HG02938 (cell line): ENCODE measurements at regions not wholly inside any gene's neighbourhood (a gene's known extent, or its start where the extent isn't known, plus 50 kb on each side); places are given as distances from the start of the nearest gene placed in this dataset.
"Not testable (repeated sequence)": the region's sequence is repeated elsewhere in the genome, so short reads cannot be mapped to it uniquely, and the experiment has no call there.

Experiments used
- ATAC-seq: cut with Tn5 transposase; IDR thresholded peaks from one replicate; pipeline ENCODE4 v1.9.1; 2021; ENCODE audit warnings: mild to moderate bottlenecking, moderate library complexity; ENCODE audit not compliant: unreplicated experiment

DNA sequence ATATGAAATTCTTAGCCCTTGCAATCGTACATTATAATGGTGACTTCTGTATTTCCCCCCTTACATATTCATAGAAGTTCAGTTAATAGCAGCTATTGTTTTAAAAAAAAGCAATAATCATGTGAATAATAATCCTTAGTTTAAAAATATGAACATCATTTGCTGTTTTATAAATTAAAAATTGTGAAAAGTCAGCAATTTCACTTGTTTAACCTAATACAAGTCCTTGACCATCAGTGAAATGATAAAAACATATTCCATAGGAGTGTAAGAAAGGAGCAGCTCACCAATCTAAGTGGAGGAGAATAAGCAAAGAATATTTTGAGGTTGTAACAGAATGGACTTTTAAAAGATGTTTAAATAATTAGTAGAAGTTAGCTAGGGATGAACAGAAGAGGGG lies 650.2 kb downstream of the SUCLG1 start:
- no peak for ATAC-seq

DNA sequence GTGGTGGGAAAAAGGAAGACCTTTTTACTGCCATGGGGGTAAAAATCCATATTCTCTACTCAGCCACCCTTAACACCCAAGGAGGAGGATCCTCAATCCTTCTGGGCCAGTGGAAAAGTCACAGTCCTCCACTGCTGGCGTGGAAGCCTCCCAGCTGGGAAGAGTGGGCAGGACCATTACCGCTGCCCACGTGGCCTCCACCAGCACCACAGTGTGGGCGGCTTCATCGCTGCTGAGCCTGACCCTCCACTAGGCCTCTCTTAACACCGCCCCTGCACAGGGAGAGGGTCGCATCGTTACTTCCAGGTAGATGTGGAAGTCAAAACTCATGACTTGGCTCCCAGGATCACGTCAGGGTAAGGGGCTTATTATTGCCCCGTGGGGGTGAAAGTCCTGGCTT lies 656.5 kb downstream of the SUCLG1 start:
- ATAC-seq: no peak

DNA sequence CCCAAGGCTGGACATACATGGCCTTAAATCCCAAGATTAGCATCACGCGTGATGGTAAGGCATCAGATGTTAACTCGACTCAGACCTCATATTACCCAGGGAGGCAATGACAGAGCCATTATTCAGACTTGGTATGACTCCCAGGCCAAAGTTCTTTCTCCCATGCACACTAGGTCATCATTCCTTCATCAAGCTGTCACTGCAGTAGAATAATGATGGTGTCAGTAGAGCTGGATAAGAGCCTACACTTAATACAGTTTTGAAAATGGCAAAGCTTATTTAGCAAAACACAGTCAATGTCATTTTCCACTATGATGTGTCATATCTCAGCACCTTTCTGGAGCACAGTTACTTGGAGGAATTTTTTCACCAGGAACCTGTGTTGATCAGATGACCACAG lies 663.3 kb downstream of the SUCLG1 start:
- no peak for ATAC-seq

DNA sequence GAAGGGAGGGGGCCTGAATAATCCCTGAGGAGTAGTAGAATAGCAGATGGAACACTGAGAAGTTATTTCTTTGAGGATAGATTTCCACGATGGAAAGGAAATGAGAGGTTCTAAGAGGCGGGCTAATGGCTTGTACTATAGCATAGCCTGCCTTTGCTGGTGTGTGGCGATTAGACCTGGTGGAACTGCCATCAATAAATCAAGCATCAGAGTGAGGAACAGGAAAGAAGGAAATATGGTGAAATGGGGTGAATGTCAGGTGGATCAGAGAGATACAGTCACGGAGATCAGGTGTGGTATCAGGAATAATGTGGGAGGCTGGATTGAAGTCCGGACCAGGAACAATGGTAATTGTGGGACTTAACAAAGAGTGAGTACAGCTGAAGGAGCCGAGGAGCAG lies 668.6 kb downstream of the SUCLG1 start:
- ATAC-seq: not testable (repeated sequence)

DNA sequence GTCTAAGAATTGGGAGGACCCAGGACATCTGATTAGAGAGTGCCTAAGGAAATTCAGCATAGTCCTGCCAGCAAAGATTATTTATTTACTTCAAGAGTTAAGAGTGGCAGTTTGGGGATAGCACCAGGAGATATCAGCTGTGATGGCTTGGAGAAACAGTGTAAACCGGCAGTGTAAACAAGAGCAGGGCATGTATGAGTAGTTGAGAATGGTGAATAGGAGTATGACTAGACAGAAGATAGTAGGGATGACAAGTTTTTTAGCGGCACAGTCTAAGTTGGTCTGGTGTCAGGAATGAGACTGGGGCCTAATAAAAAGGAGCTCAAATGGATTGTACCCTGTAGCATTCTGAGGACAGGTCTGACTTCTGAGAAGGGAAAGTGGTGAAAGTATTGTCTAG lies 669.4 kb downstream of the SUCLG1 start:
- ATAC-seq: not testable (repeated sequence)

DNA sequence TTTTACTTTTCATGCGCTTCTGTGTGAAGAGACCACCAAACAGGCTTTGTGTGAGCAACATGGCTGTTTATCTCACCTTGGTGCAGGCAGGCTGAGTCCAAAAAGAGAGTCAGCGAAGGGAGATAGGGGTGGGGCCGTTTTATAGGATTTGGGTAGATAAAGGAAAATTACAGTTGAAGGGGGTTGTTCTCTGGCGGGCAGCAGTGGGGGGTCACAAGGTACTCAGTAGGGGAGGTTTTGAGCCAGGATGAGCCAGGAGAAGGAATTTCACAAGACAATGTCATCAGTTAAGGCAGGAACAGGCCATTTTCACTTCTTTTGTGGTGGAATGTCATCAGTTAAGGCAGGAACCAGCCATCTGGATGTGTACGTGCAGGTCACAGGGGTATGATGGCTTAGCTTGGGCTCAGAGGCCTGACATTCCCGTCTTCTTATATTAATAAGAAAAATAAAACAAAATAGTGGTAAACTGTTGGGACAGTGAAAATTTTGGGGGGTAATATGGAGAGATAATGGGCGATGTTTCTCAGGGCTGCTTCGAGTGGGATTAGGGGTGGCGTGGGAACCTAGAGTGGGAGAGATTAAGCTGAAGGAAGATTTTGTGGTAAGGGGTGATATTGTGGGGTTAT lies 670.0 kb downstream of the SUCLG1 start:
- not testable (repeated sequence) for ATAC-seq

DNA sequence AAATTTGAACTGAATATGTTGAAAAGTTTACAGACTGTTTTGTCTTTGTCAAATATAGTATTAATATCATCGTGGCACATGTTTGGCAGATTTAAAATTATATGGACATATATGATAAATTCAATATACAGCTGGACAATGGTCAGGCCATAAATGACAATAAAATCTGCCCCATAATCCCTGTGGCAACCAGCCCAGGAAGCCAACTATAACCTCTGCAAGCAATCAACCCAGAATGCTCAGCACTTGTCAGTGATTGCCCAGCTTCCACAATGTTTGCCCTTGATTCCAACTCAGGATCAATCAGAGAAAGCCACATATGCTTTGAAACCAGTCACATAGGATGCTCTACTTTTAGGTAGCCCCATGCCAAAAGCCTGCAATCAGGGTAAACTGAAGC lies 671.9 kb downstream of the SUCLG1 start:
- ATAC-seq: no peak

DNA sequence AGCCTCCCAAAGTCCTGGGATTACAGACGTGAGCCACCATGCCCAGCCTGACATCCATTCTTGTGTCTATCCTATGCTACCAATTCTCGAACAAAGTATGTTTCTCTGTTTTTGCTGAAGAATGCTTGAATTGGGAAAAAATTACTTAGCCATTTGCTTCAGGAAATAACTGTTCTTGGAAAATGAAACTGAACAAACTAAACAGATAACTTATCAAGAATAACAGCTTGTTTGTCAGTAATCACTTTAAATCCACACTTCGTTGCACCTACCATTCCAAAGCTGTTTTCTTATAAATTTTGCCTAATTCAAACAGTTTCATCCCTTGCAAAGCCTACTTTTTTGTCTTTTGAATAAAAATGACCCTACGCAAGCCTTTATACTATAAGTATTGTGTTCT lies 672.9 kb downstream of the SUCLG1 start:
- no peak for ATAC-seq

DNA sequence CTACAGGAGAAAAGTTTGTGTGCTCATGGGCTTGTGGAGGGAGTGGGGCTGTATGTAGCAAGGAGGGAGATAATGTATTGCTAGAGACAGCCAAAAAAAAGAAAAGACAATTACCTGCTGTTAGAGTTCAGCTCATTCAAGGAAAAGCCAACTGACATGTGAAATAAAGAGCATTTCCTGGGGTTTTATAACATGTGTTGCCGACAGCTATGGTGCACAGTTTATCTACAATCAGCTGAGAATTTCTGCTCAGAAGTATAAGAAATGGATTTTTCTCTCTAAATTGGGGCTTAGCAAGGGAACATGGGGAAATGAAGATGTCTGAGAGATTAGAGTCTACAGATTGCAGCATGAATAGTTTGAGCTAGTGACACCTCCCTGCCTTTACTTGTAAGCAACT lies 674.1 kb downstream of the SUCLG1 start:
- no peak for ATAC-seq

DNA sequence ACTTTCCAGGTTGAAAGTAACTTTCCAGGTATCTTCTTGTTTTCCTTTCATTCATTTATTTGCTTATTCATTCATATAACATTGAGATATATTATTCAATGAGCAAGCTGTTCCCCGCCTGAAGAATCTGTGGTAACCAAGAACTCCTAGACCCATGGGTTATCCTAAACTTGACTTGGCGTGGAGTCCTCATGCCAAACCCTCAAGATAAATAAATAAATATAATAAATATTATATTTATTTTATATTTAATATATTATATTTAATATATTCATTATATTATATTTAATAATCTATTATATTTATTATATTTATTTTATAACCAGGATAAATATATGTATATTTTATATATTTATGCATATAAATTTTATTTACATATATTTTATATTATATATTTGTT lies 674.8 kb downstream of the SUCLG1 start:
- no peak for ATAC-seq

DNA sequence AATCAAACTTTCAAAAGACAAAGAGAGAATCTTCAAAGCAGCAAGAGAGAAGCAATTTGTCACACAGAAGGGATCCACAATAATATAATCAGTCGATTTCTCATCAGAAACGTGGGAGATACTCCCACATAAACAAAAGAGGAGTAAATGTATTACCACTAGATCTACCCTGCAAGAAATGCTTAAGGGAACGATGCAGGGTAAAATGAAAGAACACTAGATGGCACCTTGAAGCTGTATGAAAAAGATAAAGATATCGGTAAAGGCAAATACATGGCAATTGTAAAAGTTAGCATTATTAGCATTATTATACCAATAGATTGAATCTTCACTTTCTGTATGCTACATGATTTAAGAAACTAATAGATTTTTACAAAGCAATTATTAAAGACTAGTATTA lies 677.0 kb downstream of the SUCLG1 start:
- ATAC-seq: no peak

DNA sequence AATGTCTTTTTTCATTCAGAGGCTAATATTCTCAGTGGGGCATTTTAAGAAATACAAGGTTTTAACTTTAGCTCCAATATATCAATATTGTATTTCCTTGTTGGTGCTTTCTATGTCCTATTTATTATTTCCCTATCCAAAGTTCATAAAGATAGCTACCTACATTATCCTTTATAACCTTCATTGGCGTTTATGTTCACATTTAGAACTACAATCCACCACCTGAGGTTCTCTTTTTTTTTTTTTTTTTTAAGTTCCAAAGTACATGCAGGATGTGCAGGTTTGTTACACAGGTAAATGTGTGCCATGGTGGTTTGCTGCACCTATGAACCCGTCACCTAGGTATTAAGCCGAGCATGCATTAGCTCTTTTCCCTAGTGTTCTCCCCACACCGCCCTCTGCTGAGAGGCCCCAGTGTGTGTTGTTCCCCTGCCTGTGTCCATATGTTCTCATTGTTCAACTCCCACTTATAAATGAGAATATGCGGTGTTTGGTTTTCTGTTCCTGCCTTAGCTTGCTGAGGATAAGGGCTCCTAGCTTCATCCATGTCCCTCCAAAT lies 694.6 kb downstream of the SUCLG1 start:
- no peak for ATAC-seq

DNA sequence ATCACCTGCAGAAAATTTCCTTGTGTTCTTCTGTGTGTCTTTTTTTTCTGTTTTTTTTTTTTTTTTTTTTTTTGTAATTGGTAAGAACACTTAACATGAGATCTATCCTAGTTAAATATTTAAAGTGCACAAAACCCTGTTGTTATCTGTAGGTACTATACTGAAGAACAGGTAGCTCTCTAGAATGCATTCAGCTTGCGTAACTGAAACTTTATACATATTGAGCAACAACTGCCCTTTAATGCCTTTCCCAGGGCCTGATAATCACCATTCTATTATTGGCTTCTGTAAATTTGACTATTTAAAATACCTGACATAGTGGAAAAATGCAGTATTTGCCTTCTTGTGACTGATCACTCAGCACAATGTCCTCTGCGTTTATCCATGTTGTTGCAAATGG lies 701.8 kb downstream of the SUCLG1 start:
- ATAC-seq: no peak

DNA sequence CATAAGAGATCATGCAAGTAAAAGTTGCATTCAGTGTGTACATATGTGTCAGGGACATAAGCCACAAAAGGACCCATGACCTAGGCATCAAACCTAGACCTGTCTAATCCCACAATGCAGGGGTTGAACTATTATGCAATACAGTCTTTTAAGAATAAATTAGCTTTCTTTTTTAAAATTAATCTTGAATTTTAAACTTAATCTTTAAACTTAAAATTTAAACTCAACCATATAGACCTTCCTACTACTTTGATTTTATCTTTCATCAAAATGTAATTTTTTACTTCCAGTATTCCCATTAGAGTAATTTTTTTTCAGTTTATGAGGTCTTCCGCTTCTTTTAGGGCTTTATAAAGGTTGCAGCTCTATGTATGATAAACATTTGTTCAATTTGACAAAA lies 702.9 kb downstream of the SUCLG1 start:
- ATAC-seq: no peak

DNA sequence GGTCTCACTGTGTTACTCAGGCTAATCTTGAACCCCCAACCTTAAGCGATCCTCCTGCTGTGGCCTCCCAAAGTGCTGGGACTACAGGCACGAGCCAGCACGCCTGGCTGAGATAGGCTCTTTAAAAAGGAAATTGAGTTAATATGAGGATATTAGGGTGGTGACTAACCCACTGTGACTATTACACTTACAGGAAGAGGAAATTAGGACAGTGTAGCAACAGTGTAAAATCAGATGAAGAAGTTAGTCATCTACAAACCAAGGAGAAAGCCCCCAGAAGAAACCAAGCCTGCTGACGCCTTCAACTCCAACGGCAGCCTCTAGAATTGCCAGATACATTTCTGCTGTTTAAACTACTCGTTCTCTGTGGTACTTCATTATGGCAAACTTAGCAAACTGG lies 711.9 kb downstream of the SUCLG1 start:
- ATAC-seq: no peak

DNA sequence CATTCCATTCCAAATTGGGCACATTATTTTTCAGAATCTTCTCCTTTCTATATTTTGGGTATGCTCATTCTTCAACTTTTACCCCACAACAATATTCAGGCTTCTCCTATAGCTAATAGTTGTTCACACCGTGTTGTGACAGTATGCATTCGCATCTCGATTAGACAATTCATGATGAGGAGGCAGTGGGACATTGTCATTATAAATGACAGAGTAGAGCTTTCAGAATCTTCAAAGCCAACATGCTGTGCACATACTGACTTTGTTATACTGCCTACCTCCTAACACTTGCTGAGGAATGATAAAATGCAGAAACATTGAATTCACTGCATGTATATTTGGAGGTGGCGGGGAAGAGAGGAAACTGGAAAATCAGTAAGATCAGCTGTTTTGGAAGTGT lies 714.2 kb downstream of the SUCLG1 start:
- ATAC-seq: no peak

DNA sequence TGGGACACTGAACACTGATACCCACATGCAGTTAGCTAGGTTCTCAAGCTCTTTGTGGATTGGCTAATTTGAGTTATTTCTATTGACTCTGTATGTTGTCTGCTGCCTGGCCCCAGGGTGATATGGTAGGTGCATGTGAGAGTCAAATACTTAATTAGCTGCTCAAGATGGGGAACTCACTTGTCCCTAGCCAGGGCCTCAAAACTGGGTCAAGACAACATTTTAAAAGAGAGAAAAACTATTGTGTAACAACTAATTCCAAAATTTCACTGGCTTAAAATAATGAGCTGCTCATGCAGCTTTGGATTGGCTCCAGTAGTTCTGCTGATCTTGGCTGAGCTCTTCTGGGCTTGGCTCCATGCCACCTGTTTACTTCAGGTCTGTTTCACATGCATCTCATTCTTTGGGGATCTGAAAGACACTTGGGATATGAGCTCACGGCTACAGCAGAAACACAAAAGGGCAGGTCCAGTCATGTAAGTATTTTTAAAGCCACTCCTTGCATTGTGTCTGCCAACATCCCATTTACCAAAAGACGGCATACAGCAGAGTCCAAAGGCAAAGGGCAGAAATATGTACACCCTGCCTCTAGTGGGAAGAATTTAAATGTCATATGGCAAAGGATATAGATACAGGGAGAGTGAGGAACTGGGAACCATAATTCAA lies 716.8 kb downstream of the SUCLG1 start:
- ATAC-seq: no peak

DNA sequence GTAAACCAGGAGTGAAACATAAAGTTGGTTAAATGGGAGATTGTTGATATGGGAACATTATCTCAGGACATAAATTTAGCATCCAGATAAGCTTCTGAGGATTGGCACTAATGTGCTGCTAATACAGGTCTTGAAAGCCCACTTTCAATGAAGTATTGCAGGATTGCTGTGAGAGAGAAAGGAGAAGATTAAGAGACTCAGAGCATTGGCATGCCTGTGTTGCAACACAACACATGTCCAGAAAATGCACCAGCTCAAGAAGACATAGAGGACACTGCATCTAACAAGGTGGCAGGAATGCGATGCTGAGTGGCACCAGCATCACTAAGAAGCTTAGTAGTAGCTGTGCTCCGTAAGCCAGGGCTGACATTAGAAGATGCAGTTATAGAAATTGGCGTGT lies 728.9 kb downstream of the SUCLG1 start:
- no peak for ATAC-seq

DNA sequence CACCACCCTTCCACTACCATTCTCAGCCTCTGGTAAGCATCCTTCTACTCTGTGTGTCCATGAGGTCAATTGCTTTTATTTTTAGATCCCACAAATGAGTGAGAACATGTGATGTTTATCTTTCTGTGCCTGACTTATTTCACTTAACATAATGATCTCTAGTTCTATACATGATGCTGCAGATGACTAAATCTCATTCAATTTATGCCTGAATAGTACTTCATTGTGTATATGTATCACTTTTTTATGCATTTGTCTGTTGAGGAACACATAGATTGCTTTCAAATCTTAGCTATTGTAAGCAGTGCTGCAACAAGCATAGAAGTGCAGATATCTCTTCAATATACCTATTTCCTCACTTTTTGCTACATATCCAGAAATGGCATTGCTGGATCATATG lies 733.3 kb downstream of the SUCLG1 start:
- no peak for ATAC-seq

DNA sequence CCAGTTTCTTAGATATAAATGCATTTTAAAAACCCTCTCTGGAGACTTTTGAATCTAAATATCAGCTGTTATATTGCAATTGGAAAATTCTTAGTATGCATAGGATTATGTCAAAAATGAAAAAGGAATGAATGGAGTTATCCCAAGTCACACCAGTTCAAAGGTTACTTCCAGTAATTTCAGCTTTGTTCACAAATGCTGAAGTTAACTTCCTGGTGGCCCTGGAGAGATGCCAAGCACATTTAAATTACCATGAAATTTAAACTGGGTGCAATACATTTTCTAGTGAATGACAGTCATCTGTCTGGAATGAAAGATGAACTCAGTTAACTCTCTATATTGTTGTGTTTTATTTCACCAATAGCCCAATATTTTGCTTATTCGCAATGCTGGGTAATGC lies 753.9 kb downstream of the SUCLG1 start:
- no peak for ATAC-seq

DNA sequence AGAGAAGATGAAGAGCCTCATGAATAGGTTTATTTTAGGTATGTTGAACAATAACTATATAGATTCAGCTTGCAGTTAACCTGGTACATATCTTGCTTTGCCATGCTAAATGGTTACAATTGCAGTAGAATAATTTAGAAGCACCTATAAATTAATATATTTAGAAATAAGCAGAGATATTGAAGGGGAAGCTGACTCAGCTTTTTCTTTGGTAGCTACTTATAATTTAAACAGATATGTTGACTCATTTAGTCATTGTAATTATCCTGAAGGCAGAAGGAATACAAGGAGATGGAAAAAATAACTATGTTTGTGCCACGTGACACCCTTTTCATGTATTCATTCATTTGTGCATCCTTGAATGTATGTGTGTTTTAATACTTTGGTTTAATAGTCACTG lies 755.5 kb downstream of the SUCLG1 start:
- ATAC-seq: no peak

DNA sequence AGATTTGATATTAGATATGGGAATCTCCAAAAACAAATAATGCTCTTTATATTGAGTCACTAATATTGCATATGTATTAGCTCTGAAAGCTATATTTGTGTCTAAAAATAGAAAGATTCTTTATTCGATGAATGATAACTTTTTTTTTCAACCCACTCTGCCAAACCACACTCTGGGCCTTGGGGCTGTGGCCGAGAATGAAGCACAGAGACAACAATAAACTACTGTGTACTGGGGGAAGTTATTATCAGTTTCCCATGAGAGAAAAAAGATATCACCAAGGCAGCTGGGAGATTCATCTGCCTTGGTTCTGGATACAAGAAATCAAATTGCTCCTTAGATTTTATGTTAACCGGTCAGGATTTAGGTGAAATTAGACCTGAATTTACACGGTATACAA lies 762.2 kb downstream of the SUCLG1 start:
- no peak for ATAC-seq

DNA sequence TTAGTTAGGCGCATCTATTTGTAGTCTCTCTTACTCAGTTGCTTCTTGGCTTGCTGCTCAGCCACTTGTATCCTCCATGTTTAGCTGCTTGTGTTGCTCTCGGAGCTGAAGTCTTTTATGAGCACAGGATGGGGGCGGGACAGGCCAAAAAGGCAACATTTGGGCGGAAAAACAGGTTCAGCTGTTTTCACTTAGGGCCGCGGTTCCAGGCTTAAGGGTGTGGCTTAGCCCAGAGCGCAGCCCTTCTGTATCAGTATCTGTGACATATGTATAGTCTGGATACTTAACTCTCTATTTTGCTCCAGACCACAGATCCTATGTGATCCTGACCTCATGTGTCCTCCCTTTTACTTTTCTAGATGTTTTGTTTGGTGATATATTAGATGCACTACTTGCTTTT lies 763.5 kb downstream of the SUCLG1 start:
- no peak for ATAC-seq
